Osteocyte (in vitro differentiated cells): ENCODE measurements at regions not wholly inside any gene's neighbourhood (a gene's known extent, or its start where the extent isn't known, plus 50 kb on each side); places are given as distances from the start of the nearest gene placed in this dataset.
A peak's percentile ranks its signal among the peaks of the same experiment; 100 is the strongest.

Experiments used
- DNase-seq: peaks from one replicate; pipeline ENCODE4 v3.0.0; 2021; ENCODE audit warnings: mixed read lengths; ENCODE audit not compliant: unreplicated experiment; ENCODE audit errors: extremely low spot score
- H3K27ac Mint-ChIP-seq: one replicate; pipeline ENCODE4 v1.8.0; 2021; ENCODE audit warnings: mild to moderate bottlenecking, mixed read lengths; ENCODE audit not compliant: unreplicated experiment
- H3K27me3 Mint-ChIP-seq: one replicate; pipeline ENCODE4 v1.8.0; 2021; ENCODE audit warnings: mixed read lengths; ENCODE audit not compliant: unreplicated experiment
- H3K36me3 Mint-ChIP-seq: one replicate; pipeline ENCODE4 v1.8.0; 2021; ENCODE audit warnings: mixed read lengths; ENCODE audit not compliant: unreplicated experiment
- H3K4me1 Mint-ChIP-seq: one replicate; pipeline ENCODE4 v1.8.0; 2021; ENCODE audit warnings: mixed read lengths; ENCODE audit not compliant: unreplicated experiment
- H3K4me3 Mint-ChIP-seq: one replicate; pipeline ENCODE4 v1.8.0; 2021; ENCODE audit warnings: mild to moderate bottlenecking, moderate library complexity, mixed read lengths; ENCODE audit not compliant: unreplicated experiment
- H3K9me3 Mint-ChIP-seq: one replicate; pipeline ENCODE4 v1.8.0; 2021; ENCODE audit warnings: mixed read lengths; ENCODE audit not compliant: unreplicated experiment
- CTCF ChIP-seq: fragments of 200-600 bp; sonication (generic); IDR thresholded peaks from 2 replicates; pipeline ENCODE4 v1.5.0; 2021; ENCODE audit warnings: antibody characterized with exemption, mild to moderate bottlenecking, moderate library complexity

- Mint-ChIP-seq H3K27me3 (peaks cover 17% of the 10 kb centered on the region), H3K27ac (no peak overlapping the region), H3K4me1 (no peaks in the 10 kb centered on the region), H3K4me3 (no peak overlapping the region), H3K9me3 (peaks cover 8% of the 10 kb centered on the region), H3K36me3 (no peaks in the 10 kb centered on the region)
- TF ChIP-seq CTCF = no peak
- no peak for DNase-seq
Observed at GRCh38 chr2:219707496-219708285, 80.3 kb downstream of the SLC4A3 start.

GRCh38 chr2:219709331-219709761 lies 81.9 kb downstream of the SLC4A3 start:
- Mint-ChIP-seq H3K4me3 (no peak overlapping the region), H3K27me3 (peaks cover 16% of the 10 kb centered on the region), H3K27ac (no peak overlapping the region), H3K36me3 (no peaks in the 10 kb centered on the region), H3K4me1 (no peaks in the 10 kb centered on the region), H3K9me3 (peaks cover 18% of the 10 kb centered on the region)
- no peak for TF ChIP-seq CTCF
- DNase-seq = no peak

GRCh38 chr2:219713110-219713509 lies 85.7 kb downstream of the SLC4A3 start:
- no peak for TF ChIP-seq CTCF
- H3K27ac Mint-ChIP-seq = no peak overlapping the region
- no peak overlapping the region for H3K4me3 Mint-ChIP-seq
- no peaks in the 10 kb centered on the region for H3K36me3 Mint-ChIP-seq
- H3K27me3 Mint-ChIP-seq = peaks cover 19% of the 10 kb centered on the region
- H3K4me1 Mint-ChIP-seq = no peaks in the 10 kb centered on the region
- peak; percentile 8 for DNase-seq
- peaks cover 18% of the 10 kb centered on the region for H3K9me3 Mint-ChIP-seq

GRCh38 chr2:219714681-219715400 lies 87.4 kb downstream of the SLC4A3 start:
- no peaks in the 10 kb centered on the region for H3K4me1 Mint-ChIP-seq
- peaks cover 19% of the 10 kb centered on the region for H3K27me3 Mint-ChIP-seq
- DNase-seq = peak; percentile 67
- TF ChIP-seq CTCF = no peak
- peaks cover 18% of the 10 kb centered on the region for H3K9me3 Mint-ChIP-seq
- H3K27ac Mint-ChIP-seq = no peak overlapping the region
- no peaks in the 10 kb centered on the region for H3K36me3 Mint-ChIP-seq
- H3K4me3 Mint-ChIP-seq = no peak overlapping the region

GRCh38 chr2:219718066-219718465 lies 90.6 kb downstream of the SLC4A3 start:
- H3K4me3 Mint-ChIP-seq = no peak overlapping the region
- peaks cover 14% of the 10 kb centered on the region for H3K27me3 Mint-ChIP-seq
- TF ChIP-seq CTCF = no peak
- H3K36me3 Mint-ChIP-seq = no peaks in the 10 kb centered on the region
- H3K4me1 Mint-ChIP-seq = no peaks in the 10 kb centered on the region
- no peak overlapping the region for H3K27ac Mint-ChIP-seq
- H3K9me3 Mint-ChIP-seq = peaks cover 8% of the 10 kb centered on the region
- DNase-seq = peak; percentile 2
